HUES64 (cell line): ENCODE measurements at regions not wholly inside any gene's neighbourhood (a gene's known extent, or its start where the extent isn't known, plus 50 kb on each side); places are given as distances from the start of the nearest gene placed in this dataset.

Experiments used
- H3K27ac ChIP-seq: 2 replicates; pipeline ENCODE4 v1.7.0; 2013; ENCODE audit warnings: low read depth, low read length, inconsistent platforms
- H3K27me3 ChIP-seq: 2 replicates; pipeline ENCODE4 v1.6.1; 2013; ENCODE audit warnings: mild to moderate bottlenecking, low read length; ENCODE audit not compliant: insufficient read depth
- H3K36me3 ChIP-seq: 2 replicates; pipeline ENCODE4 v1.6.1; 2013; ENCODE audit warnings: mild to moderate bottlenecking, low read length; ENCODE audit not compliant: insufficient read depth
- H3K4me1 ChIP-seq: 2 replicates; pipeline ENCODE4 v1.6.1; 2013; ENCODE audit warnings: mild to moderate bottlenecking, low read length, moderate library complexity; ENCODE audit not compliant: insufficient read depth
- H3K4me3 ChIP-seq: 2 replicates; pipeline ENCODE4 v1.5.1; 2013; ENCODE audit warnings: mild to moderate bottlenecking, low read length, moderate library complexity
- H3K9ac ChIP-seq: 2 replicates; pipeline ENCODE4 v1.6.1; 2013; ENCODE audit warnings: mild to moderate bottlenecking, low read depth, low read length
- H3K9me3 ChIP-seq: 2 replicates; pipeline ENCODE4 v1.6.1; 2013; ENCODE audit warnings: low read depth, low read length; ENCODE audit not compliant: insufficient read depth
- WGBS: fragments of 150-250, 120-280 bp; methylation state at CpG from one replicate; pipeline ENCODE4 v1.1.7; 2013; ENCODE audit warnings: missing lambda C conversion rate; 5-methylcytosine and 5-hydroxymethylcytosine counted together

DNA sequence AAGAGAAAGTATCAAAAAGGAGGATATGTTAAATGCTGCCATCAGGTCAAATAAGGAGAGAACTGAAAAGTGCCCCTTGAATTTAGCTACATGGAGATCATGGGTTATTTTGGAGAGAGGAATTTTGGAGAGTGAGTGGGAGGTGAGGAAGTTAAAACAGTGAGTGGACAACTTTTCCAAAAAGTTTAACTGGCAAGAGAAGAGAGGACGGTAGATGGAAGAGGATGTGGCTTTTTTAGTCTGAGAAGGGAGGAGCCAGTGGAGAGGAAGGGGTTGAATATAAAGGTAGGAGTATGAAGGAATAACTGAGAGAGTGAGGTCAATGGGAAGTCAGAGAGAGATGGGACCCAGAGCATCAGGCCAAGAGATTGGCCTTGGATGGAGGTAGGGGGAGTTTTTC is 62.5 kb upstream of the NFE2L2 start:
- no peak overlapping the region for H3K4me3 ChIP-seq
- no peaks in the 10 kb centered on the region for H3K27me3 ChIP-seq
- H3K4me1 ChIP-seq, result peaks cover 6% of the 10 kb centered on the region
- no peak overlapping the region for H3K9ac ChIP-seq
- H3K9me3 ChIP-seq, result no peaks in the 10 kb centered on the region
- no peaks in the 10 kb centered on the region for H3K36me3 ChIP-seq
- no peak overlapping the region for H3K27ac ChIP-seq
- 87% methylated on average over 1 of the region's 1 CpG for WGBS

DNA sequence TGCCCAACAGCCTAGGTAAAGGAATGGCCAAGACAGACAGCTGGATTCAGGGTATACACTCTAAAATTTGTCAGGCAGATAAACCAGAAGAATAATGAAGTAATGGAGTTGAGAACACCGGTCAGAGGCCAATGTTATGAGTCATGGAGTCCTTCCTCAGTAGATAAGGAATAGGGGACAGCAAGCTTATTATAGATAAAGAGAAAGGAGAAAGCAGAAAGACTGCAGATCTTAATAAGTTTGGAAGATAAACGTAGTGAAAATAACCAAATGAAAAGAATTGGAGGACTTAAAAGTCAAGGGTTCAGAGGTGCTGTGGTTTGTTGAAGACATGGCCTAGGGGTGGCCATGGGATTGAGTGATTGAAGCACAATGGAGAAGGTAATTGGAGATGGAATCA is 63.5 kb upstream of the NFE2L2 start:
- no peak overlapping the region for H3K9ac ChIP-seq
- no peaks in the 10 kb centered on the region for H3K9me3 ChIP-seq
- 87% methylated on average over 2 of the region's 2 CpGs for WGBS
- H3K27me3 ChIP-seq, result no peaks in the 10 kb centered on the region
- no peak overlapping the region for H3K27ac ChIP-seq
- H3K4me1 ChIP-seq, result peaks cover 15% of the 10 kb centered on the region
- no peaks in the 10 kb centered on the region for H3K36me3 ChIP-seq
- H3K4me3 ChIP-seq, result no peak overlapping the region

DNA sequence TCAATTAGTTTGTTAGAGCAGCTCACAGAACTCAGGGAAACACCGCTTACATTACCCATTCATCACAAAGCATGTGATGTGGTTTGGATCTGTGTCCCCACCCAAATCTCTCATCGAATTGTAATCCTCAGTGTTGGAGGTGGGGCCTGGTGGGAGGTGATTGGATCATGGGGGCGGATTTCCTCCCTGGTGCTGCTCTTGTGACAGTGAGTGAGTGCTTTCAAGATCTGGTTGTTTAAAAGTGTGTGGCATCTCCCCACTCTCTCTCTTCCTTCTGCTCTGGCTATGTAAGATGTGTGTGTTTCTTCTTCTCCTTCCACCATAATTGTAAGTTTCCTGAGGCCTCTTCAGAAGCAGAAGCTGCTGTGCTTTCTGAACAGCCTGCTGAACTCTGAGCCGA is 63.5 kb upstream of the AGPS start:
- H3K27me3 ChIP-seq, result no peaks in the 10 kb centered on the region
- H3K4me3 ChIP-seq, result no peak overlapping the region
- H3K9ac ChIP-seq, result no peak overlapping the region
- no peaks in the 10 kb centered on the region for H3K9me3 ChIP-seq
- no peak overlapping the region for H3K27ac ChIP-seq
- peaks cover 16% of the 10 kb centered on the region for H3K4me1 ChIP-seq
- 89% methylated on average over 3 of the region's 4 CpGs for WGBS
- H3K36me3 ChIP-seq, result no peaks in the 10 kb centered on the region

DNA sequence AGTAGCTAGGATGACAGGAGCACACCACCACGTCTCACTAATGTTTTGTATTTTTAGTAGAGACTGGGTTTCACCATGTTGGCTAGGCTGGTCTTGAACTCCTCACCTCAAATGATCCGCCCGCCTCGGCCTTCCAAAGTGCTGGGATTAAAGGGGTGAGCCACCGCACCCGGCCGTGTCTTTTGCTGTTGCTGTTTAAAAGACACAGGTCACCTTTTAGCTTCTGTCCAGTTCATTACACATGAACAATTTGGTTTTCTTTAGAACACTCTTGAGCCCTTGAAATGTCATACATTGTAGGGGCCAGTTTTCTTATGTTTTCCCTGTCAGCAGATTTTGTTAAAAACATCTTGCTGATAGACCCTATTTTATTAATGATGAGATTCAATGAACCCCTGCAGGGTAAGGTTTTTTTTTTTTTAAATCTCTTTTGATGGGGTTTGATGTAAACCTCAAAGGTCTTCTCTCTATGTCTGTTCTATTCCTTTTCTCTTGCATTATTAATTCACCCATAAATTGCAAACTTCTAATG is 61.0 kb upstream of the AGPS start:
- WGBS, result 79% methylated on average over 7 of the region's 7 CpGs

DNA sequence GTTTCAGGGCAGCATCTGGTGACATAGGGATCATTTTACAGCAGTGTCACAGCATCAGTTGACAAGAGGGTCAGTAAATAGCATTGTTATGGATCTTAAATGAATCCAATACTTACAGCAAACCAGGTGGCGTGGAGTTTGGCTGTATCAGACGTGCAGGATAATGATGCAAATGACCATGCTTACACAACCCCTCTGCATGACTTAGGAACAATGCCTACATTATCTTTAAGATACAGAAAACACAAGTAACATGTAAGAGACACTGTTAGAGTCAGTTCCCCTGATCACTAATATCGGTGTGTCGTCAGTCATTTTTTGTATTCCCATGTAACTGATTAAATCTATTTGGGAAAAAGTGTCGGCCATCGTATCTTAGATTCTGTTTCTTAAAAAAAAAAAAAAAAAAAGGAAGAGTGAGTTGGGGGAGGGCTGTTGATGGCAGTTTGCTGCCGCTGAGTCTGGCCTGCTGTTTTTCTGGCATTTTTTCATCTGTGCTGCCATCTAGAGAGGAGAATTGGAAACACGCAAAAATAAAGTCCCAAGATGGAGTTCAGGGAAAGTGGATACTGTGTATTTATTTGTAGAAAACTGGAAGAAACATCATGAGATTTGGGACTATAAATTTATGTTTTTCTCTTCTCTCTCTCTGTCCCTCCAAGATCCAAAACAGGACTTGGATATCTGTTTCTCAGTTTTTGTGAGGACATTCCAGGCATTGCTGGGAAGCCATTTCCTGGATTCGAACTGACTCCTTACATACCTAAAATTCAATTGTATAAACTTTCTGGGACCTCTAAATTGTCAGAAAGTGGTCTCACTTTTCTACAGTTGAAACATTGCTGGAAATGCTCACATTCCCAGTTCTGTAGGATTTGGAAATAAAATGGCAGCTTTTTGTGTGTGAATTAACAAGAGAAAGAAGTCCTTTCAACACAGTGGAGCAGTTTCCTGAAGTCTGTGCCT is 60.3 kb upstream of the AGPS start:
- Histone ChIP-seq H3K9me3 (no peaks in the 10 kb centered on the region), H3K27me3 (no peaks in the 10 kb centered on the region), H3K36me3 (no peaks in the 10 kb centered on the region), H3K27ac (peak overlapping the region; percentile 50; the same call in 1 of the 2 replicates), H3K4me3 (no peak overlapping the region), H3K9ac (peak overlapping the region; percentile 1; the same call in 1 of the 2 replicates), H3K4me1 (peaks cover 16% of the 10 kb centered on the region)
- 23% methylated on average over 9 of the region's 9 CpGs for WGBS

More for the DNA sequence above, 61.0 kb upstream of the AGPS start:
- H3K4me1 ChIP-seq, result peaks cover 16% of the 10 kb centered on the region
- no peaks in the 10 kb centered on the region for H3K9me3 ChIP-seq
- H3K27ac ChIP-seq, result no peak overlapping the region
- no peak overlapping the region for H3K9ac ChIP-seq
- H3K27me3 ChIP-seq, result no peaks in the 10 kb centered on the region
- H3K4me3 ChIP-seq, result no peak overlapping the region
- H3K36me3 ChIP-seq, result no peaks in the 10 kb centered on the region

DNA sequence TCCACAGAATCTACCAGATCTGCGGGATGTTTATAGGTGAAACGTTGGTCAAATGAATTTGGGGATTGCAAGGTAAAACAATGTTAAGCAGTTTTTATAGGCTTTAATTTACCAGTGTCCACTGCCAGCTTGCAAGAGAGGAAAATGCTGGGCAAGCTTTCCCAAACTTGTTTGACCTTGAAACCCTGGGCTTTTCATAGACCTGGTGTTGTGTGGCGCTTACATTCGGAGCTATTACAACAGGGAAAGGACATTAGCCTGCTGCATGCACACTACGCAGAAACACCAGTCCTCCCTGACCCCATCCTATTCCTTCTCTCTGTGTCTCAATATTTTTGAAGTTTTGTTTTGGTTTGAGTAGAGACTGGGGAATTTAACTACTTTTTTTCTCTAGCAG is 59.6 kb upstream of the AGPS start:
- no peak overlapping the region for H3K4me3 ChIP-seq
- H3K27ac ChIP-seq, result peak overlapping the region; percentile 50; the same call in 1 of the 2 replicates
- H3K4me1 ChIP-seq, result peaks cover 16% of the 10 kb centered on the region
- H3K9me3 ChIP-seq, result no peaks in the 10 kb centered on the region
- WGBS, result 71% methylated on average over 5 of the region's 5 CpGs
- H3K36me3 ChIP-seq, result no peaks in the 10 kb centered on the region
- H3K9ac ChIP-seq, result peak overlapping the region; percentile 1; the same call in 1 of the 2 replicates
- no peaks in the 10 kb centered on the region for H3K27me3 ChIP-seq

DNA sequence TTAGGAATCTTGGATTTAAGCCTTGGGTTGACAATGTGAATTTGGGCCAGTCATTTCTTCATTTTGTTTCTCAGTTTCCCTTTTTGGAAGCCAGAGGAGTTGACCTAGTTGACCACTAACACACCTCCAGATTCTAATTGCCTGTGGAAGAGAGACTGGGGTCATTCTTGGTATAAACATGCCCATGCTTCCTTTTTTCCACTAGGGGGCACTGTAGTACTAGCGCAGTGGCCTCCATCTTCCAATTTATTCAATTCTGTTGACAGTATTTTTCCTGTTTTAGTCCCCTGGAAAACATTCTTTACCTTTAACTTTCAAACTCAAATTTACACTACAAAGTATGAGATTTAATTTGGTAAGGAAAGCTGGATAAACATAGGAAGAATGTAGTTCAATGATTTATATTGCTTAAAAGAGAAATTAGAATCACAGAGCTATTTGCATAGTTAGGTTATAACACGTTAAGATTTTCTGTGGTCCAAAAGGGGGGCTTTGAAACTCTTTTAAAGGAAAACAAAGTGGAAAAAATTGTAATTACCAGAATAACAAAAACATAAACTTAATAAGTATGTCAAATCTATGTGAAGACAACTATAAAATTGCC is 57.5 kb upstream of the AGPS start:
- peaks cover 16% of the 10 kb centered on the region for H3K4me1 ChIP-seq
- 50% methylated on average over 2 of the region's 2 CpGs for WGBS

DNA sequence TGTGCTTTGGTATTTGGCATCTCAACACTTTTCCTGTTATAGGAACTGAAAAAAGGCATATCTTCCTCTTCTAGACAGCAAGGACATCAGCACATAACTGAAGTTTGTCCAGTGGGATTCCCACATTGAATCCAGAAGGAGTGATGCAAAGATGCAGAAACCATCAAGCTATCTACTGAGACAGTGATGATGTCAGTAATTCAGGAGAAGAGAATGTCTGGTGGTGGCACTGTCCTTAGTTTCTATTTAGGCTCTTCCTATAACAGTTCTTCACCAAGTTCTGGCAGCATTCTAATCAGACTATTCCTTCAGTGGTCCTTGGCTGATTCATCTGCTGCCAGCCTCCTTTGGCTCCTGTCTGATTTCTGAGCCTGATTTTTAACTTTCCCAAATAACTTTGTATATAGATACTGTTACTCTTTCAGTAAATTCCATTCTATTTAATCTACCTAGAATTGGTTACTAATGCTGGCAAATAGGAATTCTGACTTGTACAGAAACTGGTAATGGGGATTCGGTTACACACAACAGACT is 56.6 kb upstream of the AGPS start:
- H3K27ac ChIP-seq, result no peak overlapping the region
- WGBS, result 71% methylated on average over 1 of the region's 1 CpG
- H3K9me3 ChIP-seq, result no peaks in the 10 kb centered on the region
- H3K9ac ChIP-seq, result no peak overlapping the region
- no peaks in the 10 kb centered on the region for H3K27me3 ChIP-seq
- H3K4me3 ChIP-seq, result no peak overlapping the region
- no peaks in the 10 kb centered on the region for H3K36me3 ChIP-seq
- peaks cover 16% of the 10 kb centered on the region for H3K4me1 ChIP-seq

More for the DNA sequence above, 57.5 kb upstream of the AGPS start:
- Histone ChIP-seq H3K9me3 (no peaks in the 10 kb centered on the region), H3K36me3 (no peaks in the 10 kb centered on the region), H3K27me3 (no peaks in the 10 kb centered on the region), H3K9ac (no peak overlapping the region), H3K27ac (no peak overlapping the region), H3K4me3 (no peak overlapping the region)

DNA sequence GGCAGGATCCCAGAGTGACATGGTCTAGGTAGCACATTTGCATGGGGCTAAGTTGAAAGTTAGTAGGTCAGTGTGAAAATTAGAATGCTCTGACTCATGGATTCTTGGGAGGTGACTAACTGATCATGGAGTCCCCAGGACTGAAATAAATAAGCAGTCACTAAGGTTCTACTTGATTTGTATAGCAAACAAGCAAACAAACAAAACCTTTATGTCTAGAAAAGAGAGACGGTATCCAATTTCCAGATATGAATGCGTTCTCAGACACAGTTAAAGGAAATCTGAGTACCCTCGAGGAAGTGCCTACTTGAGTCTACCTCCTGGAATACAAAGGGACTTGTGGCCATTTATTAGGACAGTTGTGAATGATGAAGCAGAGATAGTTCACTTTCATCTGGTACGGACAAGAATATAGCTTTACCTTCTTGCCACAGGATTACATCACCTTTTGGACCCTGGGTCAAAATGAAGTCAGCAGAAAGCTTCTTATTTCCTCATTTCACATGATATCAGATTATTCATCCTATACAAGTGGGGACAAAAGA is 54.3 kb upstream of the AGPS start:
- Histone ChIP-seq H3K27me3 (no peaks in the 10 kb centered on the region), H3K9me3 (no peaks in the 10 kb centered on the region), H3K9ac (no peak overlapping the region), H3K4me3 (no peak overlapping the region), H3K4me1 (no peaks in the 10 kb centered on the region), H3K36me3 (no peaks in the 10 kb centered on the region), H3K27ac (no peak overlapping the region)
- 87% methylated on average over 4 of the region's 4 CpGs for WGBS

DNA sequence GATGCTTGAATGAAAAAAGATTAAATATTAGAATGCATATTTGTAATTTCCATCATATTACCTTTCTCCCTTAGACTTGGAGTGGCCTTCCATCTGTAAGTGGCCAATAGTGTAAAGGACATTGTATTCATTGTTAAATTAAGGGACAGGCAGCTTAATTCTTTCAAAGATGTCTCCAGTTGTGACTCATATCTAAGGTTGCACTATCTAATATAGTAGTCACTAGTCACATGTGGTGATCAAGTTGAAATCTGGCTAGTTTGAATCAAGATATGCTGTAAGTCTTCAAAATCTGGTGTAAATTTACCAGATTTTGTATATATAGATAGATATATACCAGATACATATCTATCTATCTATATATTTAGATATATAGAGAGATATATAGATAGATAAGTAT is 52.4 kb upstream of the AGPS start:
- no peaks in the 10 kb centered on the region for H3K36me3 ChIP-seq
- no peaks in the 10 kb centered on the region for H3K27me3 ChIP-seq

DNA sequence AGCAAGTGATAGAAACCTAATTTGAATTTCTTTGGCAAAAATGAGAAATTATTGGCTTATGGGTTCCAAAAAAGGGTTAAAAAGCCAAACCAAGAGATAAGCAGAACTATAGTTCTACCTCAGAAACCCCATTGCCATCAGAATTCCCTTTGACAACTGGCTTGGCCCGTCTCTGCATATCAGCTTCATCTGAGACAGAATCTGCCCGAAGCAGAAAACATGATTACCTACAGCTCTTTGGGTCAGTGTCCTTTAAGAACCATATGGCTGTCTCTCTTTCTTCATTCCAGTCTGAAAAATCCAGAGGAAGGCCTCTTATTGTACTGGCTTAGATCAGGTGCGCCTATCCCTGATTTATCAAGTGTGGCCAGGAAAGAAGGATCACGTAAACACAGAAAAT is 49.8 kb upstream of the AGPS start:
- Histone ChIP-seq H3K27ac (no peak overlapping the region), H3K27me3 (no peaks in the 10 kb centered on the region), H3K4me3 (no peak overlapping the region), H3K36me3 (no peaks in the 10 kb centered on the region), H3K9me3 (no peaks in the 10 kb centered on the region), H3K4me1 (no peaks in the 10 kb centered on the region), H3K9ac (no peak overlapping the region)
- WGBS, result 91% methylated on average over 4 of the region's 4 CpGs

More for the DNA sequence above, 52.4 kb upstream of the AGPS start:
- Histone ChIP-seq H3K9me3 (no peaks in the 10 kb centered on the region), H3K9ac (no peak overlapping the region), H3K27ac (no peak overlapping the region), H3K4me3 (no peak overlapping the region), H3K4me1 (no peaks in the 10 kb centered on the region)
